Ishikawa (cell line): ENCODE measurements at regions not wholly inside any gene's neighbourhood (a gene's known extent, or its start where the extent isn't known, plus 50 kb on each side); places are given as distances from the start of the nearest gene placed in this dataset.

Experiments
- FOXM1 ChIP-seq: IDR thresholded peaks from 2 replicates; pipeline ENCODE4 v1.6.1; 2012; ENCODE audit warnings: low read depth, borderline replicate concordance
- NFIC ChIP-seq: IDR thresholded peaks from 2 replicates; pipeline ENCODE4 v1.6.1; 2012
- REST ChIP-seq: IDR thresholded peaks from 2 replicates; pipeline ENCODE4 v1.6.1; 2012; ENCODE audit warnings: low read depth, mild to moderate bottlenecking
- TCF12 ChIP-seq: IDR thresholded peaks from 2 replicates; pipeline ENCODE4 v1.6.1; 2012; ENCODE audit warnings: low read depth
- TF ChIP-seq, protein P1 (sequence below): IDR thresholded peaks from 2 replicates; pipeline ENCODE4 v1.6.1; 2012

DNA sequence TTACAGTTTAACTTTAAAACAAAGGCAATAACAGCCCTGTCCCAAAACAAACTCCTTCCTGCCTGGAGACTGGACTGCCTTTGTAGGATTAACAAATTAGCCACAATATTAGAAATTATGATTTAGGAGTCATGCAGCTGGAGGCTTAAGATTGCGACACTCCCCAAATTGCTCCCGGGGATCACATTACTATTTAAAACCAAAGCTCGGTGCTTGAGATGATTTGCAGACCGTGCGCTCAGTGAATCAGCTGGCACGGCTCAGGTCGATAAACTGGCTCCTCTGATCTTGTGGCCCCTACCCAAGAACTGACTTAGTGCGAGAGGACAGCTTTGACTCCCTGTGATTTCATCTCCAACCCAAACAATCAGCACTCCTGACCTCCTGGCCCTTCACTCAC lies 829.3 kb downstream of the NLGN4X start:
- TF ChIP-seq FOXM1 (no peak), NFIC (no peak), REST (no peak), TCF12 (no peak)
- TF ChIP-seq, protein P1, sequence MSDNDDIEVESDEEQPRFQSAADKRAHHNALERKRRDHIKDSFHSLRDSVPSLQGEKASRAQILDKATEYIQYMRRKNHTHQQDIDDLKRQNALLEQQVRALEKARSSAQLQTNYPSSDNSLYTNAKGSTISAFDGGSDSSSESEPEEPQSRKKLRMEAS, result no peak
